GM10266 (cell line): ENCODE measurements at regions not wholly inside any gene's neighbourhood (a gene's known extent, or its start where the extent isn't known, plus 50 kb on each side); places are given as distances from the start of the nearest gene placed in this dataset.
A peak's percentile ranks its signal among the peaks of the same experiment; 100 is the strongest.

Source experiments
- DNase-seq: peaks from one replicate; pipeline ENCODE4 v3.0.0; 2012; ENCODE audit errors: extremely low spot score
- TF ChIP-seq, protein P1 (sequence below): IDR thresholded peaks from 2 replicates; pipeline ENCODE4 v1.5.1; 2012; ENCODE audit warnings: mild to moderate bottlenecking, low read depth; ENCODE audit not compliant: control insufficient read depth, insufficient read depth; ENCODE audit errors: missing control alignments

DNA sequence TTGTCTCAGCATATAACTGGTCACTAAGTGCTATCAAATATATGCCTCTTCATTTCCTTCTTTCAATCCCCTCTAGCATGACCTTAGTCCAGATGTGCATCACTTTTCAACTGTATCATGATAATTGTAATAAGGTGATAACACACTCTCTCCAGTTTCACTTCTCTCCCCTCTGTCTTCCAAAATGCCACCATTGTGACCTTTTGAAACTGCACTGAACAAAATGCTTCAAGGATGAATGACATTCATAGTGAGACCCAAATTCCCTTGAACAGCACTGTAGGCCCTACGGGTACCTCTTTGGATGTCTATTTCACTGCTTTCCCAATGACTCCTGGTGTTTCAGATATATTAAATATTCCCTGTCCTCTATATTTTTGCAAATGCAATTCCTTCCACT lies 224.8 kb downstream of the DNAJB9 start:
- TF ChIP-seq, protein P1, sequence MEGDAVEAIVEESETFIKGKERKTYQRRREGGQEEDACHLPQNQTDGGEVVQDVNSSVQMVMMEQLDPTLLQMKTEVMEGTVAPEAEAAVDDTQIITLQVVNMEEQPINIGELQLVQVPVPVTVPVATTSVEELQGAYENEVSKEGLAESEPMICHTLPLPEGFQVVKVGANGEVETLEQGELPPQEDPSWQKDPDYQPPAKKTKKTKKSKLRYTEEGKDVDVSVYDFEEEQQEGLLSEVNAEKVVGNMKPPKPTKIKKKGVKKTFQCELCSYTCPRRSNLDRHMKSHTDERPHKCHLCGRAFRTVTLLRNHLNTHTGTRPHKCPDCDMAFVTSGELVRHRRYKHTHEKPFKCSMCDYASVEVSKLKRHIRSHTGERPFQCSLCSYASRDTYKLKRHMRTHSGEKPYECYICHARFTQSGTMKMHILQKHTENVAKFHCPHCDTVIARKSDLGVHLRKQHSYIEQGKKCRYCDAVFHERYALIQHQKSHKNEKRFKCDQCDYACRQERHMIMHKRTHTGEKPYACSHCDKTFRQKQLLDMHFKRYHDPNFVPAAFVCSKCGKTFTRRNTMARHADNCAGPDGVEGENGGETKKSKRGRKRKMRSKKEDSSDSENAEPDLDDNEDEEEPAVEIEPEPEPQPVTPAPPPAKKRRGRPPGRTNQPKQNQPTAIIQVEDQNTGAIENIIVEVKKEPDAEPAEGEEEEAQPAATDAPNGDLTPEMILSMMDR = no peak
- no peak for DNase-seq

DNA sequence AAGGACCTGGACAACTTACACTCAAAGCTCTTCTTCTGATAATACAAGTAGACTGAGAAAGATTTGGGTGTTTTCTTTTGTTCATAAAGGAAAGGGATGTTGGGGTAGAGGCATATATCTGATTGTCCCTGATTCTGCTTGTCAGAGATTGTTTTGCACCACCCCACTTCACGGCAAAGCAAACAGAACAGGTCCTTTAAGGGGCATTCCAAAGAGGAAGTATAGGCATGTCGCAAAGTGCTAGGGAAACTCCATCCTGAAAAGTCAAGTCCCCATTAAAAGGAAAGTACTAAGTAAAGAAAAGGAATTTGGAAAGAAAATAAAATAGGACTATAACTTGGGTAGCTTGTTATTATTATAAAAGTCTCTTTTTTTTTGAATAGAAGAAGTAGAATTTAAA lies 233.0 kb downstream of the DNAJB9 start:
- DNase-seq = no peak
- TF ChIP-seq, protein P1 = no peak

DNA sequence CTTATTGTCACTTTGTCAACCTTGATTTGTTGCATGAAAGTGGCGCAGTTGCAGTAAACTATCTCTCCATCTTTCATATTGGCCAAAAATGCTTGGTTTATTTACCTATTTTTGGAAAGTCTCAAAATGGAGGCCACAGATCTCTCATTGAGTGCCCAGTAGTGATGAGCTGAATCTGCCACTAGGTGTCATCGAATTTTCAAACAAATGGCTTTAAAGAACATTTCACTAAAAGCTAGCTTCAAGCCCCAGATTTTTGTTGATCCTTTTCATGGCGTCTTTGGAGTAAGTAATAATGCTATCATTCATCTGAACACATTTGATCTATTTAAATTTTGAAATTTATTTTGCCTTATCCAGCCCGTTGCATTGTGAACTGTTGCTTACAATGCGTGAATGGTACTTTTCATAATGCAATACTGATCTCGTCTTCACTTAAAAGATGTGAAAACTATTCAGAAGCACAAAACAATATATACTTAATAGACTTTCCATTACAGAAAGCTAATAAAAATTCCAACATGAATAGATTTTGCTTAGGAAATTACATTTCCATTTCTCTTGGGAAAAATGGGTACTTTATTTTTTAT lies 236.2 kb downstream of the DNAJB9 start:
- DNase-seq = no peak

DNA sequence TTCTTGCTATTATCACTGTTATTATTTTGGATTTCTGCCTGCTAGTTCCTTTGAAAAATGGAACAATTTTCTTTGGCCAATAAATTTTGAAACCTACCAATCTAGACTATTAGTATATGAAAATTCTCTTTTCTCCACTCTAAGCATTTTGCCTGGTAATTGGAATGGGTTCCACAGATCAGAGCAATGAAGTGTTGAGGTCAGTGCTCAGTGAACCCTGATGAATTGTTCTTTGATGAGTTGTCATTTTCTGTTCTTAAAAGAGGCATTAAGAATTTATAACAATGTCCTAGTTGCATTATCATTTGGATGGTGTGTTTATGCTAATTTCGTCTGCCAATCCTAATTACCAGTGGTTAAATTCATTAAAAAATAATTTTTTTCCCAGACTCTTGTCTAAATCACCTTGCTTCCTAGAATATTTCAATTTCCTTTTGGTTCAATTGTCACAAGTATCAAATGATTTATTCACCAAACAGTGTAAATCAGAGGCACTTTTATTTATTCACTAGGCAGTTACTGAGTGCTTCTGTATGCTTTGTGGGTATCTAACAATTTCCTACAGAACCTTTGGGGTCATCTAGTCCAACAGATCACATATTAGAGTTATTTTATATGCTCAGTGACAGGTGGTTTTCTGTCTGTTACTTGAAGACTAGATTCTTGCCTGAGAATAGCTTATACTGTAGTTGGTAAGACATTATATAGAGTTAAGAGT lies 239.0 kb downstream of the DNAJB9 start:
- TF ChIP-seq, protein P1 = no peak
- no peak for DNase-seq

More for the DNA sequence above, 236.2 kb downstream of the DNAJB9 start:
- TF ChIP-seq, protein P1 = peak; percentile 35

DNA sequence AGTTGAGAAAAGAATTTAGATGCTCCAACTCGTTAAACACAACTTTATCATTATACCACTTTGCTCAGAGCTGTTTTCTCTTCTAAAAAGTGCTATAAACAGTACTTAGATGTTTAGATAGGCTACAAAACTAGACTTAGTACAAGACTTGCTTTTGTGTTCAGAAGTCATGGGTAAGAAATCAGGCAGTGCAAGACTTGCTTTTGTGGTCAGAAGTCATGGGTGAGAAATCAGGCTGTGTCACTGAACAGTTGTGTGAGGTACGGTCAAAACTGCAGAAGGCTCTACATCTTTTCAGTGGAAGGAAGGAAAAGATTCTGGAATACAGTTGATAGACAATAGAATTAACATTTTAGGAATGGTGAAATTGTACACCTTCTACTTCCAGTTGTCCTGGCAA lies 239.7 kb downstream of the DNAJB9 start:
- no peak for DNase-seq
- TF ChIP-seq, protein P1 = no peak

DNA sequence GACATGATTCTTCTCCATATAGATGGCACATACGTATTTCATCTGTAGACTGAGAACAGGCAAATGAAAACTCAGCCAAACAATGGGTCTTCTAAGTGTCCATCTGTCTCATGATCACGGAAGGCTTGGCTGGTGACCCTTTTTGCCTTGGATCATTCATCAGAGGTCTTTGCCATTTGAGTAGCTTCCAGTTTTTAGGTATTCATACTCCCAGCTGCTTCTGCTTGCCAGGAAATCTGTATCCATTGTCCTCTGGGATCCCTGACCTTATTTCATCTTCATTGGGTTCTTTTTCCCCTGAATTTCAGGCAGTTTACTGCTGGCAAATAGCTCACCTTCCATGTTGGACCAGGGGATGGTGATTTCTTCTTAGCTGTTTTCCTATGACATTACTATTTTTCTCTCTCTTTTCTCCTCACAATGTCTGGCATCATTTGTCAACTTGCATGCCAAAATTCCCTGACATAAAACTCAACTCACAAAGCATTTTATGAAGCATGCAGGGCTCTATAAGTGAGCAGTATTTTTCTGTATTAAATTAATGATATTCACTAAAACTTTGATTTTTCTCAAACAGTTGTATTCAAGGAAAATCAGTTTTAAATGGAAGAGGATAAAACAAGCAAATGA lies 241.2 kb downstream of the DNAJB9 start:
- TF ChIP-seq, protein P1 = no peak
- DNase-seq = no peak
